ENCODE measurements at regions not wholly inside any gene's neighbourhood (a gene's known extent, or its start where the extent isn't known, plus 50 kb on each side); places are given as distances from the start of the nearest gene placed in this dataset.

- no peak for TF ChIP-seq POLR2AphosphoS5 (IDR thresholded peaks at IDR 0.05)
- no peak for TF ChIP-seq POLR2A (IDR thresholded peaks at IDR 0.05)
- no peak for TF ChIP-seq CTCF (IDR thresholded peaks at IDR 0.05)
- 54% methylated on average over 5 of the region's 5 CpGs for WGBS
- no peaks in the 10 kb centered on the region for H3K4me1 ChIP-seq (replicated peaks)
- no peak for DNase-seq (ENCODE audit: low spot score)
- H3K4me3 ChIP-seq = no peak overlapping the region
- intact Hi-C loops (cut with DNase I) = no loop called here
- no peak overlapping the region for H3K27ac ChIP-seq
- H3K36me3 ChIP-seq = no peaks in the 10 kb centered on the region
- no peaks in the 10 kb centered on the region for H3K27me3 ChIP-seq (replicated peaks; ENCODE audit: insufficient read depth)
- H3K9me3 ChIP-seq = no peaks in the 10 kb centered on the region
Observed at GRCh38 chr11:13104619-13105236, 95.6 kb downstream of the RASSF10 start.

- DNase-seq (ENCODE audit: low spot score) = no peak
- TF ChIP-seq POLR2AphosphoS5 (IDR thresholded peaks at IDR 0.05) = no peak
- TF ChIP-seq CTCF (IDR thresholded peaks at IDR 0.05) = no peak
- TF ChIP-seq POLR2A (IDR thresholded peaks at IDR 0.05) = no peak
- WGBS = 19% methylated on average over 4 of the region's 4 CpGs
Observed at GRCh38 chr11:13105237-13105844, 96.2 kb downstream of the RASSF10 start.

GRCh38 chr11:13107544-13108044 lies 98.5 kb downstream of the RASSF10 start:
- H3K36me3 ChIP-seq = no peaks in the 10 kb centered on the region
- H3K27ac ChIP-seq = no peak overlapping the region
- intact Hi-C loops (cut with DNase I) = no loop called here

More at GRCh38 chr11:13105237-13105844, 96.2 kb downstream of the RASSF10 start:
- intact Hi-C loops (cut with DNase I) = no loop called here
- Histone ChIP-seq H3K27ac (no peak overlapping the region), H3K36me3 (no peaks in the 10 kb centered on the region), H3K4me3 (no peak overlapping the region), H3K9me3 (no peaks in the 10 kb centered on the region), H3K27me3 (replicated peaks; ENCODE audit: insufficient read depth) (no peaks in the 10 kb centered on the region), H3K4me1 (replicated peaks) (no peaks in the 10 kb centered on the region)

GRCh38 chr11:13108416-13108815 lies 99.3 kb downstream of the RASSF10 start:
- intact Hi-C loops (cut with DNase I) = no loop called here
- WGBS = 97% methylated on average over 2 of the region's 2 CpGs
- DNase-seq (ENCODE audit: low spot score) = no peak
- Histone ChIP-seq H3K36me3 (no peaks in the 10 kb centered on the region), H3K4me3 (no peak overlapping the region), H3K27ac (no peak overlapping the region), H3K27me3 (replicated peaks; ENCODE audit: insufficient read depth) (no peaks in the 10 kb centered on the region), H3K4me1 (replicated peaks) (no peaks in the 10 kb centered on the region), H3K9me3 (no peaks in the 10 kb centered on the region)
- no peak for TF ChIP-seq POLR2AphosphoS5 (IDR thresholded peaks at IDR 0.05)
- no peak for TF ChIP-seq POLR2A (IDR thresholded peaks at IDR 0.05)
- TF ChIP-seq CTCF (IDR thresholded peaks at IDR 0.05) = no peak

More at GRCh38 chr11:13107544-13108044, 98.5 kb downstream of the RASSF10 start:
- Histone ChIP-seq H3K9me3 (no peaks in the 10 kb centered on the region), H3K4me3 (no peak overlapping the region), H3K27me3 (replicated peaks; ENCODE audit: insufficient read depth) (no peaks in the 10 kb centered on the region), H3K4me1 (replicated peaks) (no peaks in the 10 kb centered on the region)
- TF ChIP-seq POLR2AphosphoS5 (IDR thresholded peaks at IDR 0.05) (no peak), POLR2A (IDR thresholded peaks at IDR 0.05) (no peak)
- 91% methylated on average over 5 of the region's 5 CpGs for WGBS
- DNase-seq (ENCODE audit: low spot score) = no peak

GRCh38 chr11:13109616-13110015 lies 100.5 kb downstream of the RASSF10 start:
- Histone ChIP-seq H3K27ac (no peak overlapping the region), H3K9me3 (no peaks in the 10 kb centered on the region), H3K36me3 (no peaks in the 10 kb centered on the region), H3K4me1 (replicated peaks) (no peaks in the 10 kb centered on the region), H3K27me3 (replicated peaks; ENCODE audit: insufficient read depth) (no peaks in the 10 kb centered on the region), H3K4me3 (no peak overlapping the region)
- 100% methylated on average over 1 of the region's 1 CpG for WGBS
- intact Hi-C loops (cut with DNase I) = no loop called here
- DNase-seq (ENCODE audit: low spot score) = no peak
- TF ChIP-seq CTCF (IDR thresholded peaks at IDR 0.05) (no peak), POLR2AphosphoS5 (IDR thresholded peaks at IDR 0.05) (no peak)

Data from prostate gland (tissue), 2 donors.